ENCODE measurements at regions not wholly inside any gene's neighbourhood (a gene's known extent, or its start where the extent isn't known, plus 50 kb on each side); places are given as distances from the start of the nearest gene placed in this dataset.

DNA sequence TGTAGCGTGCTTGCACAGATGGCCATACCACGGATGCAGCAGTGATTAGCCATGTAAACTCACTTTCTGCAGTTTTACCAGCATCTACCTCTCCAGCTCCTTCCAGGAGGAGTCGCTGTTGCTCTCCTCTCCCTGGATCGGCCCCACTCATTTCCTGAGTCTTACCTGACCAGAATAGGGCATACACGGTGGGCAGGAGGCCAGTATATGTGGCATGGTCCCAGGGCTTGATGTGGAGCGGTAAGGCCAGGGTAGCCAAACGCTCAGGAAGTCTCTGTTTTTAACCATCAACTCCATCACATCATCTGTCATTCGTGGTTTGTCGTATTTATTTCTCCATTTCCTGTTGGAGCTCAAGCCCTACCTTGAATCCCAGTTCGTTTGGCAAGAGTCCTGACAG lies 163.4 kb upstream of the USP24 start (continued):
- TF ChIP-seq, protein P1, sequence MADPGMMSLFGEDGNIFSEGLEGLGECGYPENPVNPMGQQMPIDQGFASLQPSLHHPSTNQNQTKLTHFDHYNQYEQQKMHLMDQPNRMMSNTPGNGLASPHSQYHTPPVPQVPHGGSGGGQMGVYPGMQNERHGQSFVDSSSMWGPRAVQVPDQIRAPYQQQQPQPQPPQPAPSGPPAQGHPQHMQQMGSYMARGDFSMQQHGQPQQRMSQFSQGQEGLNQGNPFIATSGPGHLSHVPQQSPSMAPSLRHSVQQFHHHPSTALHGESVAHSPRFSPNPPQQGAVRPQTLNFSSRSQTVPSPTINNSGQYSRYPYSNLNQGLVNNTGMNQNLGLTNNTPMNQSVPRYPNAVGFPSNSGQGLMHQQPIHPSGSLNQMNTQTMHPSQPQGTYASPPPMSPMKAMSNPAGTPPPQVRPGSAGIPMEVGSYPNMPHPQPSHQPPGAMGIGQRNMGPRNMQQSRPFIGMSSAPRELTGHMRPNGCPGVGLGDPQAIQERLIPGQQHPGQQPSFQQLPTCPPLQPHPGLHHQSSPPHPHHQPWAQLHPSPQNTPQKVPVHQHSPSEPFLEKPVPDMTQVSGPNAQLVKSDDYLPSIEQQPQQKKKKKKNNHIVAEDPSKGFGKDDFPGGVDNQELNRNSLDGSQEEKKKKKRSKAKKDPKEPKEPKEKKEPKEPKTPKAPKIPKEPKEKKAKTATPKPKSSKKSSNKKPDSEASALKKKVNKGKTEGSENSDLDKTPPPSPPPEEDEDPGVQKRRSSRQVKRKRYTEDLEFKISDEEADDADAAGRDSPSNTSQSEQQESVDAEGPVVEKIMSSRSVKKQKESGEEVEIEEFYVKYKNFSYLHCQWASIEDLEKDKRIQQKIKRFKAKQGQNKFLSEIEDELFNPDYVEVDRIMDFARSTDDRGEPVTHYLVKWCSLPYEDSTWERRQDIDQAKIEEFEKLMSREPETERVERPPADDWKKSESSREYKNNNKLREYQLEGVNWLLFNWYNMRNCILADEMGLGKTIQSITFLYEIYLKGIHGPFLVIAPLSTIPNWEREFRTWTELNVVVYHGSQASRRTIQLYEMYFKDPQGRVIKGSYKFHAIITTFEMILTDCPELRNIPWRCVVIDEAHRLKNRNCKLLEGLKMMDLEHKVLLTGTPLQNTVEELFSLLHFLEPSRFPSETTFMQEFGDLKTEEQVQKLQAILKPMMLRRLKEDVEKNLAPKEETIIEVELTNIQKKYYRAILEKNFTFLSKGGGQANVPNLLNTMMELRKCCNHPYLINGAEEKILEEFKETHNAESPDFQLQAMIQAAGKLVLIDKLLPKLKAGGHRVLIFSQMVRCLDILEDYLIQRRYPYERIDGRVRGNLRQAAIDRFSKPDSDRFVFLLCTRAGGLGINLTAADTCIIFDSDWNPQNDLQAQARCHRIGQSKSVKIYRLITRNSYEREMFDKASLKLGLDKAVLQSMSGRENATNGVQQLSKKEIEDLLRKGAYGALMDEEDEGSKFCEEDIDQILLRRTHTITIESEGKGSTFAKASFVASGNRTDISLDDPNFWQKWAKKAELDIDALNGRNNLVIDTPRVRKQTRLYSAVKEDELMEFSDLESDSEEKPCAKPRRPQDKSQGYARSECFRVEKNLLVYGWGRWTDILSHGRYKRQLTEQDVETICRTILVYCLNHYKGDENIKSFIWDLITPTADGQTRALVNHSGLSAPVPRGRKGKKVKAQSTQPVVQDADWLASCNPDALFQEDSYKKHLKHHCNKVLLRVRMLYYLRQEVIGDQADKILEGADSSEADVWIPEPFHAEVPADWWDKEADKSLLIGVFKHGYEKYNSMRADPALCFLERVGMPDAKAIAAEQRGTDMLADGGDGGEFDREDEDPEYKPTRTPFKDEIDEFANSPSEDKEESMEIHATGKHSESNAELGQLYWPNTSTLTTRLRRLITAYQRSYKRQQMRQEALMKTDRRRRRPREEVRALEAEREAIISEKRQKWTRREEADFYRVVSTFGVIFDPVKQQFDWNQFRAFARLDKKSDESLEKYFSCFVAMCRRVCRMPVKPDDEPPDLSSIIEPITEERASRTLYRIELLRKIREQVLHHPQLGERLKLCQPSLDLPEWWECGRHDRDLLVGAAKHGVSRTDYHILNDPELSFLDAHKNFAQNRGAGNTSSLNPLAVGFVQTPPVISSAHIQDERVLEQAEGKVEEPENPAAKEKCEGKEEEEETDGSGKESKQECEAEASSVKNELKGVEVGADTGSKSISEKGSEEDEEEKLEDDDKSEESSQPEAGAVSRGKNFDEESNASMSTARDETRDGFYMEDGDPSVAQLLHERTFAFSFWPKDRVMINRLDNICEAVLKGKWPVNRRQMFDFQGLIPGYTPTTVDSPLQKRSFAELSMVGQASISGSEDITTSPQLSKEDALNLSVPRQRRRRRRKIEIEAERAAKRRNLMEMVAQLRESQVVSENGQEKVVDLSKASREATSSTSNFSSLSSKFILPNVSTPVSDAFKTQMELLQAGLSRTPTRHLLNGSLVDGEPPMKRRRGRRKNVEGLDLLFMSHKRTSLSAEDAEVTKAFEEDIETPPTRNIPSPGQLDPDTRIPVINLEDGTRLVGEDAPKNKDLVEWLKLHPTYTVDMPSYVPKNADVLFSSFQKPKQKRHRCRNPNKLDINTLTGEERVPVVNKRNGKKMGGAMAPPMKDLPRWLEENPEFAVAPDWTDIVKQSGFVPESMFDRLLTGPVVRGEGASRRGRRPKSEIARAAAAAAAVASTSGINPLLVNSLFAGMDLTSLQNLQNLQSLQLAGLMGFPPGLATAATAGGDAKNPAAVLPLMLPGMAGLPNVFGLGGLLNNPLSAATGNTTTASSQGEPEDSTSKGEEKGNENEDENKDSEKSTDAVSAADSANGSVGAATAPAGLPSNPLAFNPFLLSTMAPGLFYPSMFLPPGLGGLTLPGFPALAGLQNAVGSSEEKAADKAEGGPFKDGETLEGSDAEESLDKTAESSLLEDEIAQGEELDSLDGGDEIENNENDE (IDR thresholded peaks at IDR 0.05; ENCODE audit: insufficient replicate concordance, low read length) = no peak
- TF ChIP-seq MAFK (IDR thresholded peaks at IDR 0.05; ENCODE audit: low read depth, low read length) (no peak), YY1 (IDR thresholded peaks at IDR 0.05; ENCODE audit: low read depth, low read length) (0 out of 2 replicates have a peak, but pooled peaks have one; percentile 21), RAD21 (IDR thresholded peaks at IDR 0.05 in 1 of 2, conservative IDR thresholded peaks at IDR 0.05 in 1 of 2; ENCODE audit: low read depth in 2 of 2, low read length in 2 of 2) (peak; percentile 88 to 91), SP4 (IDR thresholded peaks at IDR 0.05; ENCODE audit: low read length) (no peak), CREB1 (IDR thresholded peaks at IDR 0.05) (no peak), CHD2 (IDR thresholded peaks at IDR 0.05; ENCODE audit: low read length) (no peak), SIN3A (conservative IDR thresholded peaks at IDR 0.05 in 1 of 2, IDR thresholded peaks at IDR 0.05 in 1 of 2; ENCODE audit: low read depth in 1 of 2, low read length in 2 of 2) (no peak), EZH2 (IDR thresholded peaks at IDR 0.05; ENCODE audit: low read depth, low read length, severe bottlenecking) (no peak)
- TF ChIP-seq, protein P2, sequence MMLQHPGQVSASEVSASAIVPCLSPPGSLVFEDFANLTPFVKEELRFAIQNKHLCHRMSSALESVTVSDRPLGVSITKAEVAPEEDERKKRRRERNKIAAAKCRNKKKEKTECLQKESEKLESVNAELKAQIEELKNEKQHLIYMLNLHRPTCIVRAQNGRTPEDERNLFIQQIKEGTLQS (IDR thresholded peaks at IDR 0.05; ENCODE audit: insufficient read depth, low read depth, low read length) = no peak
